ENCODE measurements at regions not wholly inside any gene's neighbourhood (a gene's known extent, or its start where the extent isn't known, plus 50 kb on each side); places are given as distances from the start of the nearest gene placed in this dataset.
A peak's percentile ranks its signal among the peaks of the same experiment; 100 is the strongest.

DNA sequence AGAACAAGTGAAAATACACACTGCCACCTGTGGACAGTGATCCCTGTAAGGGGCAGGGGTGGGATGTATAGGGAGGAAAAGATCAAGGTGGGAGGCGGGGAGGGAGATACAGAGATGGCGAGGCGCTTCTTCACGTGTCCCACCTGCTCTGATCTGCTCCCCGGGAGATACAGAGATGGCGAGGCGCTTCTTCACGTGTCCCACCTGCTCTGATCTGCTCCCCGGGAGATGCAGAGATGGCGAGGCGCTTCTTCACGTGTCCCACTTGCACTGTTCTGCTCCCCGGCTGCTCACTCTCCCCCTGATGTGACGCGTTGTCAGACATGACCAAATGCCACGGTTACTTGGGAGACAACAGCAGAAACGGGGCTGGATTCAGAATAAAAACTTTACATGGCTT is 308.3 kb upstream of the SHH start:
- DNase-seq (peak in 1 of 5 donors; percentile 44), FAIRE-seq (no peak)
- intact Hi-C loops (cut with DNase I), result no loop called here
- Histone ChIP-seq H3K9me3 (ENCODE audit: control insufficient read depth in 2 of 3, insufficient read depth in 1 of 3, low read length in 3 of 3) (no peaks in the 10 kb centered on the region), H3K27ac (ENCODE audit: low read depth in 2 of 2, low read length in 2 of 2) (no peak overlapping the region), H3K4me1 (ENCODE audit: control insufficient read depth in 2 of 3, insufficient read depth in 2 of 3, low read depth in 1 of 3, low read length in 3 of 3) (no peaks in the 10 kb centered on the region), H3K4me3 (ENCODE audit: low read length in 3 of 3) (no peak overlapping the region), H3K36me3 (ENCODE audit: control insufficient read depth in 2 of 3, insufficient read depth in 3 of 3, low read length in 3 of 3) (no peaks in the 10 kb centered on the region), H3K9ac (ENCODE audit: low read length in 3 of 3) (no peak overlapping the region), H3K27me3 (ENCODE audit: control insufficient read depth, insufficient read depth, low read length) (no peaks in the 10 kb centered on the region)
- TF ChIP-seq CTCF (IDR thresholded peaks at IDR 0.05; ENCODE audit: borderline replicate concordance, extremely low read depth, insufficient read depth), result no peak

- intact Hi-C loops (cut with DNase I), result no loop called here
- no peaks in the 10 kb centered on the region for H3K36me3 ChIP-seq (ENCODE audit: control insufficient read depth in 2 of 3, insufficient read depth in 3 of 3, low read length in 3 of 3)
- no peak for TF ChIP-seq CTCF (IDR thresholded peaks at IDR 0.05; ENCODE audit: borderline replicate concordance, extremely low read depth, insufficient read depth)
- no peaks in the 10 kb centered on the region for H3K4me1 ChIP-seq (ENCODE audit: control insufficient read depth in 2 of 3, insufficient read depth in 2 of 3, low read depth in 1 of 3, low read length in 3 of 3)
- FAIRE-seq (no peak), DNase-seq (no peak)
- no peak overlapping the region for H3K4me3 ChIP-seq (ENCODE audit: low read length in 3 of 3)
- H3K9ac ChIP-seq (ENCODE audit: low read length in 3 of 3), result no peak overlapping the region
- H3K9me3 ChIP-seq (ENCODE audit: control insufficient read depth in 2 of 3, insufficient read depth in 1 of 3, low read length in 3 of 3), result no peaks in the 10 kb centered on the region
- H3K27me3 ChIP-seq (ENCODE audit: control insufficient read depth, insufficient read depth, low read length), result no peaks in the 10 kb centered on the region
- H3K27ac ChIP-seq (ENCODE audit: low read depth in 2 of 2, low read length in 2 of 2), result no peak overlapping the region
These were observed 307.5 kb upstream of the SHH start for GRCh38 chr7:156119771-156120170.

GRCh38 chr7:156118248-156118645 is 306.0 kb upstream of the SHH start:
- H3K36me3 ChIP-seq (ENCODE audit: control insufficient read depth in 2 of 3, insufficient read depth in 3 of 3, low read length in 3 of 3), result no peaks in the 10 kb centered on the region
- intact Hi-C loops (cut with DNase I), result no loop called here
- H3K27me3 ChIP-seq (ENCODE audit: control insufficient read depth, insufficient read depth, low read length), result no peaks in the 10 kb centered on the region
- H3K9me3 ChIP-seq (ENCODE audit: control insufficient read depth in 2 of 3, insufficient read depth in 1 of 3, low read length in 3 of 3), result no peaks in the 10 kb centered on the region
- no peak overlapping the region for H3K27ac ChIP-seq (ENCODE audit: low read depth in 2 of 2, low read length in 2 of 2)
- DNase-seq (no peak), FAIRE-seq (no peak)
- no peak for TF ChIP-seq CTCF (IDR thresholded peaks at IDR 0.05; ENCODE audit: borderline replicate concordance, extremely low read depth, insufficient read depth)
- H3K4me1 ChIP-seq (ENCODE audit: control insufficient read depth in 2 of 3, insufficient read depth in 2 of 3, low read depth in 1 of 3, low read length in 3 of 3), result no peaks in the 10 kb centered on the region
- H3K9ac ChIP-seq (ENCODE audit: low read length in 3 of 3), result no peak overlapping the region
- no peak overlapping the region for H3K4me3 ChIP-seq (ENCODE audit: low read length in 3 of 3)

GRCh38 chr7:156117542-156118247 is 305.4 kb upstream of the SHH start:
- no peak for FAIRE-seq
- no peak overlapping the region for H3K9ac ChIP-seq (ENCODE audit: low read length in 3 of 3)
- no peaks in the 10 kb centered on the region for H3K9me3 ChIP-seq (ENCODE audit: control insufficient read depth in 2 of 3, insufficient read depth in 1 of 3, low read length in 3 of 3)
- no peak for TF ChIP-seq CTCF (IDR thresholded peaks at IDR 0.05; ENCODE audit: borderline replicate concordance, extremely low read depth, insufficient read depth)
- no peak overlapping the region for H3K27ac ChIP-seq (ENCODE audit: low read depth in 2 of 2, low read length in 2 of 2)
- intact Hi-C loops (cut with DNase I), result no loop called here
- H3K27me3 ChIP-seq (ENCODE audit: control insufficient read depth, insufficient read depth, low read length), result no peaks in the 10 kb centered on the region
- no peak overlapping the region for H3K4me3 ChIP-seq (ENCODE audit: low read length in 3 of 3)
- H3K4me1 ChIP-seq (ENCODE audit: control insufficient read depth in 2 of 3, insufficient read depth in 2 of 3, low read depth in 1 of 3, low read length in 3 of 3), result no peaks in the 10 kb centered on the region
- no peaks in the 10 kb centered on the region for H3K36me3 ChIP-seq (ENCODE audit: control insufficient read depth in 2 of 3, insufficient read depth in 3 of 3, low read length in 3 of 3)
- no peak for DNase-seq

All from kidney (tissue), 13 donors.